H1 (cell line): ENCODE measurements at regions not wholly inside any gene's neighbourhood (a gene's known extent, or its start where the extent isn't known, plus 50 kb on each side); places are given as distances from the start of the nearest gene placed in this dataset.

Source experiments
- CTCF ChIA-PET: fragments of 300-600 bp; sonication (Branson Sonifier 250); formaldehyde crosslinking; loops from one replicate; lab custom pipeline; 2021; ENCODE audit not compliant: partially characterized antibody; lab: Charles Lee
- POLR2A ChIA-PET: fragments of 300-600 bp; sonication (Branson Sonifier 250); formaldehyde crosslinking; loops from one replicate; lab custom pipeline; 2021; ENCODE audit warnings: inconsistent platforms; ENCODE audit not compliant: partially characterized antibody; lab: Charles Lee
- DNase-seq, 2 experiments: peaks; one replicate each; pipeline versions ENCODE4 v3.0.0 to v3.0.0-alpha.2; 2010 to 2022; ENCODE audit warnings: low spot score in 2 of 2, low read depth in 1 of 2, mixed read lengths in 1 of 2
- FAIRE-seq: peaks from 2 replicates; lab custom pipeline; 2011; peaks lifted over from hg19 to GRCh38; lab: Jason Lieb, UNC
- H2AFZ ChIP-seq: 2 replicates; pipeline ENCODE4 v1.8.1; 2012; ENCODE audit warnings: low read length, inconsistent platforms
- H2AK5ac ChIP-seq: 2 replicates; pipeline ENCODE4 v1.6.1; 2013; ENCODE audit warnings: low read depth, low read length
- H2BK120ac ChIP-seq: replicated peaks from 2 replicates; pipeline ENCODE3; 2013; ENCODE audit warnings: low read depth, low read length, inconsistent platforms
- H2BK12ac ChIP-seq: 2 replicates; pipeline ENCODE4 v1.6.1; 2013; ENCODE audit warnings: low read depth, low read length
- H2BK15ac ChIP-seq: 2 replicates; pipeline ENCODE4 v1.6.1; 2013; ENCODE audit warnings: low read length
- H2BK20ac ChIP-seq: 2 replicates; pipeline ENCODE4 v1.6.1; 2013; ENCODE audit warnings: low read length
- H2BK5ac ChIP-seq: 2 replicates; pipeline ENCODE4 v1.6.1; 2013; ENCODE audit warnings: low read depth, low read length
- H3K14ac ChIP-seq: 2 replicates; pipeline ENCODE4 v1.6.1; 2013; ENCODE audit warnings: inconsistent platforms; ENCODE audit not compliant: insufficient read length
- H3K18ac ChIP-seq: 2 replicates; pipeline ENCODE4 v1.6.1; 2013; ENCODE audit warnings: low read length; ENCODE audit errors: extremely low read depth
- H3K23ac ChIP-seq: 2 replicates; pipeline ENCODE4 v1.6.1; 2013; ENCODE audit warnings: inconsistent platforms; ENCODE audit not compliant: insufficient read length
- H3K23me2 ChIP-seq: 2 replicates; pipeline ENCODE4 v1.6.1; 2013; ENCODE audit warnings: low read depth, low read length
- H3K27ac ChIP-seq: 2 replicates; pipeline ENCODE4 v1.6.1; 2011; ENCODE audit warnings: low read depth, low read length, inconsistent platforms
- H3K27me3 ChIP-seq, 4 experiments: replicated peaks in 1 of 4; 1 replicate in 1 of 4; 2 replicates in 3 of 4; pipeline versions ENCODE4 v1.6.1 to v1.8.1; 2011 to 2013; ENCODE audit warnings: low read length in 3 of 4, mild to moderate bottlenecking in 3 of 4, inconsistent platforms in 2 of 4, mixed read lengths in 2 of 4, moderate library complexity in 1 of 4; ENCODE audit not compliant: control insufficient read depth in 3 of 4, insufficient read depth in 3 of 4; ENCODE audit errors: extremely low read depth in 1 of 4
- H3K36me3 ChIP-seq, 4 experiments: 2 replicates each; pipeline versions ENCODE4 v1.6.1 to v1.8.1; 2011 to 2013; ENCODE audit warnings: mild to moderate bottlenecking in 4 of 4, low read length in 3 of 4, moderate library complexity in 2 of 4, control low read depth in 1 of 4, inconsistent platforms in 1 of 4; ENCODE audit not compliant: insufficient read depth in 4 of 4, control insufficient read depth in 2 of 4
- H3K4ac ChIP-seq: replicated peaks from 2 replicates; pipeline ENCODE3; 2013; ENCODE audit warnings: low read length, low read depth, mixed read lengths, inconsistent platforms; ENCODE audit not compliant: insufficient read length
- H3K4me1 ChIP-seq, 4 experiments: replicated peaks in 1 of 4; 1 replicate in 1 of 4; 2 replicates in 3 of 4; pipeline versions ENCODE4 v1.6.1 to v1.8.1; 2011 to 2013; ENCODE audit warnings: low read length in 3 of 4, inconsistent platforms in 2 of 4, mixed read lengths in 1 of 4; ENCODE audit not compliant: insufficient read depth in 4 of 4, control insufficient read depth in 3 of 4
- H3K4me2 ChIP-seq, 2 experiments: 2 replicates each; pipeline versions ENCODE4 v1.6.1 to v1.8.1; 2011 to 2013; ENCODE audit warnings: low read depth in 2 of 2, low read length in 2 of 2, control low read depth in 1 of 2, inconsistent platforms in 1 of 2, mild to moderate bottlenecking in 1 of 2; ENCODE audit not compliant: insufficient read depth in 1 of 2
- H3K4me3 ChIP-seq, 4 experiments: fragments of 200-600, 300-600 bp in 1 of 4; sonication (generic), shearing (Covaris generic), sonication (Bioruptor Twin) in 1 of 4; 2 replicates each; pipeline versions ENCODE4 v1.5.1 to v1.8.1; 2011 to 2016; ENCODE audit warnings: low read length in 4 of 4, low read depth in 3 of 4, control low read depth in 2 of 4, inconsistent platforms in 2 of 4, mild to moderate bottlenecking in 2 of 4, mixed read lengths in 1 of 4, moderate library complexity in 1 of 4; ENCODE audit not compliant: insufficient read depth in 2 of 4; ENCODE audit errors: extremely low read depth in 1 of 4
- H3K56ac ChIP-seq: replicated peaks from 2 replicates; pipeline ENCODE3; 2013; ENCODE audit warnings: low read depth, mild to moderate bottlenecking, mixed read lengths, low read length, inconsistent platforms; ENCODE audit not compliant: insufficient read length
- H3K79me1 ChIP-seq: 2 replicates; pipeline ENCODE4 v1.6.1; 2013; ENCODE audit warnings: low read depth, low read length, control low read depth
- H3K79me2 ChIP-seq, 2 experiments: 2 replicates each; pipeline versions ENCODE4 v1.6.1 to v1.8.1; 2012 to 2013; ENCODE audit warnings: low read length in 2 of 2, mild to moderate bottlenecking in 2 of 2, inconsistent platforms in 1 of 2; ENCODE audit not compliant: insufficient read depth in 2 of 2, control insufficient read depth in 1 of 2
- H3K9ac ChIP-seq, 4 experiments: replicated peaks in 1 of 4; 1 replicate in 1 of 4; 2 replicates in 3 of 4; pipeline versions ENCODE4 v1.6.1 to v1.8.1; 2011 to 2013; ENCODE audit warnings: low read depth in 3 of 4, low read length in 3 of 4, control low read depth in 2 of 4, mild to moderate bottlenecking in 2 of 4, moderate library complexity in 2 of 4, inconsistent platforms in 1 of 4; ENCODE audit errors: extremely low read depth in 1 of 4
- H3K9me3 ChIP-seq, 2 experiments: 2 replicates each; pipeline versions ENCODE4 v1.6.1 to v1.8.1; 2012 to 2013; ENCODE audit warnings: mild to moderate bottlenecking in 2 of 2, moderate library complexity in 2 of 2, control low read depth in 1 of 2, inconsistent platforms in 1 of 2, low read depth in 1 of 2, low read length in 1 of 2, mixed read lengths in 1 of 2; ENCODE audit not compliant: insufficient read depth in 2 of 2
- H4K20me1 ChIP-seq, 2 experiments: replicated peaks in 1 of 2; 2 replicates each; pipeline versions ENCODE3 to v1.8.1; 2011 to 2013; ENCODE audit warnings: inconsistent platforms in 2 of 2, low read length in 2 of 2, mild to moderate bottlenecking in 1 of 2; ENCODE audit not compliant: insufficient read depth in 2 of 2, control insufficient read depth in 1 of 2
- H4K5ac ChIP-seq: 2 replicates; pipeline ENCODE4 v1.6.1; 2013; ENCODE audit warnings: low read length, low read depth, mixed read lengths, inconsistent platforms; ENCODE audit not compliant: insufficient read length
- H4K8ac ChIP-seq: 2 replicates; pipeline ENCODE4 v1.8.0; 2013; ENCODE audit warnings: mild to moderate bottlenecking, moderate library complexity, low read length, inconsistent platforms; ENCODE audit not compliant: insufficient read depth; ENCODE audit errors: extremely low read depth
- H4K91ac ChIP-seq: replicated peaks from 2 replicates; pipeline ENCODE3; 2013; ENCODE audit warnings: low read length, mixed read lengths, inconsistent platforms; ENCODE audit not compliant: insufficient read length
- SIX5 ChIP-seq: IDR thresholded peaks from 2 replicates; pipeline ENCODE4 v1.6.1; 2011; ENCODE audit warnings: mild to moderate bottlenecking, low read depth, low read length
- WGBS, 2 experiments: shearing (Covaris generic) in 1 of 2; methylation state at CpG; one replicate each; pipeline versions ENCODE4 v1.1.6 to v1.1.7; 2013 to 2015; ENCODE audit warnings: low lambda C conversion rate in 2 of 2, mixed read lengths in 2 of 2, inconsistent platforms in 1 of 2, low coverage in 1 of 2, missing lambda C conversion rate in 1 of 2; ENCODE audit not compliant: insufficient replicate concordance in 2 of 2, insufficient coverage in 1 of 2, insufficient read length in 1 of 2; ENCODE audit errors: extremely low coverage in 1 of 2, missing lambda C conversion rate in 1 of 2; 5-methylcytosine and 5-hydroxymethylcytosine counted together

- DNase-seq (no peak), FAIRE-seq (no peak)
- Histone ChIP-seq H2BK120ac (no peak overlapping the region), H2BK20ac (no peak overlapping the region), H3K9ac (no peak overlapping the region), H4K5ac (no peak overlapping the region), H3K4me3 (no peak overlapping the region), H3K4ac (no peak overlapping the region), H3K23me2 (no peaks in the 10 kb centered on the region; the same call in 1 of the 2 replicates), H3K79me2 (no peaks in the 10 kb centered on the region), H3K4me1 (no peaks in the 10 kb centered on the region), H3K18ac (no peak overlapping the region), H3K9me3 (no peaks in the 10 kb centered on the region; a peak in 1 of 4 replicates), H3K56ac (no peak overlapping the region), H4K20me1 (no peaks in the 10 kb centered on the region), H2BK15ac (no peak overlapping the region), H4K8ac (no peak overlapping the region), H2AFZ (no peak overlapping the region), H3K79me1 (no peaks in the 10 kb centered on the region), H2BK12ac (no peak overlapping the region), H2BK5ac (no peak overlapping the region), H3K36me3 (no peaks in the 10 kb centered on the region), H2AK5ac (no peak overlapping the region), H3K23ac (no peak overlapping the region), H4K91ac (no peak overlapping the region), H3K27ac (no peak overlapping the region), H3K4me2 (no peak overlapping the region), H3K27me3 (no peaks in the 10 kb centered on the region), H3K14ac (no peak overlapping the region)
- TF ChIP-seq SIX5: no peak
- ChIA-PET POLR2A (no interaction called here), CTCF (no interaction called here)
- 91% methylated on average over 11 of the region's 11 CpGs; no CpG with 5 or more reads in 1 of the 2 experiments for WGBS, 2 experiments
Measured at GRCh38 chr2:129009555-129010146, 691.0 kb upstream of the HS6ST1 start.
